ENCODE measurements at regions not wholly inside any gene's neighbourhood (a gene's known extent, or its start where the extent isn't known, plus 50 kb on each side); places are given as distances from the start of the nearest gene placed in this dataset.

- no peak for DNase-seq (ENCODE audit: low spot score)
- no peak for ATAC-seq
Observed at GRCh38 chr13:107866941-107867623, 348.3 kb downstream of the LIG4 start.

GRCh38 chr13:107866032-107866940, 349.1 kb downstream of the LIG4 start:
- no peak for DNase-seq (ENCODE audit: low spot score)

DNA sequence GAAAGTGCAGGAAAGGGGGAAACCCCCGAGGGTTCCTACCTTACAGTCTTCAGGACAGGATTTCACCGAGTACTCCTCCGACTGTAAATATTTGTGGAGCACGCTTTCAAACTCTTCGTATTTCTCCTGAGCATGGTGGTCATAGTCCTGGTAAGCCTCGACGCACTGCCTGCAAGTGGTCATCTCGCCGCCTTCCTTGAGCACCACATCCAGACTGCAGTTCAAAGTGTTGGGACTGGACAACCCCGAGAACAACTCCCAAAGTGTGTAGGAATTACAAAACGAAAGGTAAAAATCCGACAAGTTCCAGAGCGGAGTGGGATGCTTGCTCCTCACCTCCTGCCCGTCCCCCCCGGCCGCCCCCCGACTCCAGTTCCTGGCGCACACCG, 349.7 kb downstream of the LIG4 start:
- ATAC-seq (no peak), DNase-seq (ENCODE audit: low spot score) (no peak)

More at GRCh38 chr13:107866032-107866940, 349.1 kb downstream of the LIG4 start:
- ATAC-seq = no peak

GRCh38 chr13:107865318-107865575, 350.1 kb downstream of the LIG4 start:
- no peak for ATAC-seq
- DNase-seq (ENCODE audit: low spot score) = no peak

GRCh38 chr13:107864543-107865317, 350.6 kb downstream of the LIG4 start:
- DNase-seq (ENCODE audit: low spot score) = no peak
- no peak for ATAC-seq

- no peak for ATAC-seq
- no peak for DNase-seq (ENCODE audit: low spot score)
Observed at GRCh38 chr13:107860284-107860683, 355.1 kb downstream of the LIG4 start.

- no peak for DNase-seq (ENCODE audit: low spot score)
- no peak for ATAC-seq
Observed at GRCh38 chr13:107854880-107855279, 360.5 kb downstream of the LIG4 start.

DNA sequence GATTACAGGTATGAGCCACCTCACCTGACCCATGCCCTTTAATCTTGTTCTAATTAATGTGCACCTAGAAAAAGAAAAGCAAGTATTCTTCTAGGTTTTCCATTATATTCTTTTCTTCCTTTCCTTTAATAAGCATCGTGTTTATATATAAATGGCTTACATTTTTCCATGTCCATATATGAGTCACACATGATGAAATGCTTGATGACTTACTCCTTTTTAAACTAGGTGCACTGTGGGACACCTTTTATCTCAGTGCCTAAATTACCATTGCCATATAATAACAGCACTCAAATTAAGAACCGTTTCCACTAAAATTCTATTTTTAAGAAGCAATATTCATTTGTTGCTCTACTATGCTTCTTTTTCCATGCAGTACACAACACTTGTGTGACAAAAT, 363.3 kb downstream of the LIG4 start:
- DNase-seq (ENCODE audit: low spot score) (no peak), ATAC-seq (no peak)

DNA sequence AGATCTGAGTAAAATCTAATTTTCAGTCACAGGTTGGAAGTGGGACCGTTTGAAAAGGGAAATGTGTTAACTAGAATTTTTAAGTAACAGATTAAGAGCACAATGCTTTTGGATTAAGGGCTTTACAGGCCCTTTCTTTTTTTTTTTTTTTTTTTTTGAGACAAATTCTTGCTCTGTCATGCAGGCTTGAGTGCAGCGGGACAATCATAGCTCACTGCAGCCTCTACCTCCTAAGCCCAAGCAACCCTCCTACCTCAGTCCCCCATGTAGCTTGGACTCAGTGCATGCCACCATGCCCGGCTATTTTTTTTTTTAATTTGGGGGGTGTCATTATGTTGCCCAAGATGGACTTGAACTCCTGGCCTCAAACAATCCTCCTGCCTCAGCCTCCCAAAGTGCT, 363.7 kb downstream of the LIG4 start:
- no peak for DNase-seq (ENCODE audit: low spot score)
- no peak for ATAC-seq

DNA sequence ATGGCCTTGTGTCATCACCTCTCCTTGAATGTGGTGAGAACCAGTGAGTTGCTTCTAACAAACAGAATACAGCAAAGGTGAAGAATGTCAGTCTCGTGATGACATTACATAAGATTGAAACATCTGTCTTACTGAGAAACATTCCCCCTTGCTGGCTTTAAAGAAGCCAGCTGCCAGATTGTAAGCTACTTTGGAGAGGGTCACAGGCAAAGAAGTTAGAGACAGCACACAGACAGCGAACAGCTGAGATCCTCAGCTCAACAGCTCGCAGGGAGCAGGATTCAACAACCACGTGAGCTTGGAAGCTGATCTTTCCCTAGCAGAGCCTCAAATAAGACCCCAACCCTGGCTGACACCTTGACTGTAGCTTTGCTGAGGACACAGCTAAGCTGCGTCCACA, 367.9 kb downstream of the LIG4 start:
- DNase-seq (ENCODE audit: low spot score) = no peak
- ATAC-seq = no peak

- ATAC-seq (no peak), DNase-seq (ENCODE audit: low spot score) (no peak)
Observed at GRCh38 chr13:107846642-107847041, 368.7 kb downstream of the LIG4 start.

DNA sequence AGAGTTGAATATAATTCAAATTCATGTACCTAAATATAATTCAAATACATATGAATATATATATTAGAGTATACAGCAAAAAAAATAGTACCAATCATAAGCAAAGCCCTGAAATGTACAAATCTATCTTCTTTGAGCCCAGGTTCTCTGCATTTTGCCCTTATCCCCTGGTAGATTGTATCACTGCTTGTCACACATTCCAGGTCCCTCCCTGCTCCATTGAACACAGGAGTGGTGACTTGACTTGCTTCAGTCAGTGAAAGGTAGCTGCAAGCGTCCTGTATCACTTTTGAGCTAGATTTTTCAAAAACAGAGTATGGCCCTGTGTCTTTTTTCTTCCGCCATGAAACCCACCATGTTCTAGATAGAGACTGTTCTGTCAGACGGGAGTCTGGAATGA, 369.4 kb downstream of the LIG4 start:
- no peak for ATAC-seq
- no peak for DNase-seq (ENCODE audit: low spot score)

- no peak for ATAC-seq
- DNase-seq (ENCODE audit: low spot score) = no peak
Observed at GRCh38 chr13:107843681-107844080, 371.7 kb downstream of the LIG4 start.

DNA sequence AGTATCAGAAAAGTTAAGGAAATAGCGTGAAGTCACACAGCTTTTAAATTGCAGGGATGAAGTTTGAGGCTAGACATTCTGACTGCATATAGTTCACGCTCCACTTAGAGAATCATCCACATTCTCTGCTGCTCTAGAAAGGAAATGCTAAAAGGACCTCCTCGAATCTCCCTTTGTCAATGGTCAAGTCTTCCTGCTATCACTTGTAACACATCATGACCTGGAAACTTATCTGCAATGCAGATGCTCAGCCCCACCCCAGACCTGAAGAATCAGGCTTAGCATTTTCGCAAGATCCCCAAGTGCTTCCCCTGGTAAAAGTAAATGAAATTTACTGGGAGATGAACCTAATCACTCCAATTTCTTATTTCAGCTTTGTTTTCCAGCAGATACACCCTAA, 372.1 kb downstream of the LIG4 start:
- DNase-seq (ENCODE audit: low spot score) (no peak), ATAC-seq (no peak)

DNA sequence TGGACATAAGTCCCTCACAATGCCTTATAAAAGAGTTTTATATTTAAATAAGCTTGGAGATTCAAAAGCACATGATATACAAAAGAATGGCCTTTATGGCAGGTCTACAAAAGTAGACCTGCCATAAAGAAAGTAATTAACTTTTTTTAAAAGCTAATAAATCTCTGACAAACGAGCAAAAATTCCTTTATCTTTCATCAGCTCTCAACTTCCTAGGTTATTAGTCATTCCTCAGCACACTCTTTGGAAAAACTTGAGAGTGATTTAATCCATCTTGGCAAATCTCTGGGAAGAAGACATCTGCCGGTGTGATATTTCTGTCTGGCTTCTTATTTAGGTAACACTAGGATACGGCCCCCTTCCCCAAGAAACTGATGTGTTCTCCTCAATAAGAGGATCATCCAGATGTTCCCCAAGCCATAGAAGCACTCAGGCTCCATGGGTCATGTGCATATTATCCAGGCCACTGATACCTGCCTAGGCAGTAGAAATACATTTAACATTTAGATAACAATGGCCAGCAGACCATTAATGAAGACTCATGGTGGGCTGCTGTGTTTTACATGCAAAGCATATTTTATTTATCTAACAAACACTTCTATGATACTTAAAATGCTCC, 372.7 kb downstream of the LIG4 start:
- DNase-seq (ENCODE audit: low spot score) = no peak
- ATAC-seq = no peak

DNA sequence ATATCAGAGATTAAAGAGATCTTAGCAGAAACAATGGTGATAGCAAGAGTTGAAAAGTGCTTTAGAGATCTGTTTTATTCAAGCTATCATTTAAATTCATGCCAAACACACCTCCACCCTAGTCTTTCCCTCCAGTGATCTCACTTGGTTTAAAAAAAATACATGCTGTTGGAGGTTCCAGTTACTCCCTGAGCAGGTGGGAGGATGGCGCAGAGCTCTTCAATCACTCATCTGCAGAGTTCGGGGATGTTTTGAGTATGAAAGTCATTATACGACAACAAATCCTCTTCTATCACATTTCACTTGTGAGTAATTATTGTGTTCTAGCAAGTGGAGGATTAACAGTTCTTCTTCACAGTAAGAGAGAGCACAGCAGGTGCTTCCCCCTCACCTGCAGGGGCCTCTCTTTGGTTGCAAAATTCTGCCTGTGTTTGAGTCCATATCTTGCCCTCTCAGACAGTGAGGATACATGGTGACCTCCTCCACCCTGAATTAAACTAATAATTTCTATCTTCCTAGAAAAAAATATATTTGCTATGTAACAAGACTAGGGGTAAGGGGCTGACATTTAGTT, 376.7 kb downstream of the LIG4 start:
- ATAC-seq (no peak), DNase-seq (ENCODE audit: low spot score) (no peak)

DNA sequence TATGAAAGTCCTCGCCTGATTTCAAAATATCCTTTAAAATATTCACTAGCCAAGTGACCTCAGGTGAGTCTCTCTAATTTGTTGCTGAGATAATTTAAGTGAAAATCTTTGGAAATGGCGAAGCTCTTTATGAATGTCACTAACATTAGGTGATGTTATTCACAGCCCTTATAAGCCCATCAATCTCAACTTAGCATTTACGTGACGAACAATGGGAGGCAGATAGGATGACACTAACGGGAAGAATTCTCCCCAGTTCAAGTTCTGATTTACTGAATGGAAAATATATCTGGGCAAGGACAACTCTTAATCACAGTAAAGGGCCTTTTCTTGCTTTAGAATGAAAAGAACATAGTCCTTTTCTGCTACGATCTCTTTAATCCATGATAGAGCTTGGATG, 378.7 kb downstream of the LIG4 start:
- ATAC-seq (no peak), DNase-seq (ENCODE audit: low spot score) (no peak)

GRCh38 chr13:107835339-107836018, 379.9 kb downstream of the LIG4 start:
- DNase-seq (ENCODE audit: low spot score) (no peak), ATAC-seq (no peak)

- DNase-seq (ENCODE audit: low spot score) (no peak), ATAC-seq (no peak)
Observed at GRCh38 chr13:107834717-107835116, 380.6 kb downstream of the LIG4 start.

DNA sequence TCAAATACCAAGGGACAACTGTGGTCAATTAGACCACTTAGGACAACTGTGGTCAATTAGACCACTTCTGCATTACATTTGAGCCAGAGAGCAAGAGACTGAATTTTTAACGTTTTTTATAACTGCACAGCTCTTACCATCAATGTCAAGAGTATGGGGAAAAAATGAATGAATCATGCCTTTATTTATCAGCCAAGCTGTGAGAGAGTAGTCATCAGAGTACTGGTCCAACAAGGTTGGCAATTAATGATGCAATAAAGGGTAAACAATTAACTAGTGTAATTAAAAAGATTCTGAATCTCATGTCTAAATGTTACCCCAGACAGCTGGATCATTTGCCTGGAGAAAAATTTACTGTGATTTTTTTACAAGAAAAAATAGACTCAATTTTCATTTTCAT, 381.1 kb downstream of the LIG4 start:
- no peak for ATAC-seq
- DNase-seq (ENCODE audit: low spot score) = no peak

Data from left lobe of liver (tissue), 2 donors.